Adrenal gland (tissue), 5 donors: ENCODE measurements at regions not wholly inside any gene's neighbourhood (a gene's known extent, or its start where the extent isn't known, plus 50 kb on each side); places are given as distances from the start of the nearest gene placed in this dataset.

ENCODE experiments used
- POLR2A ChIP-seq, 2 donors: fragments of 450-650 bp; IDR thresholded peaks; one replicate each; pipeline ENCODE4 v1.6.1; 2017; ENCODE audit warnings: antibody characterized with exemption in 2 of 2, mild to moderate bottlenecking in 2 of 2, moderate library complexity in 1 of 2
- TF ChIP-seq, protein P1 (sequence below), 6 experiments: fragments of 450-650 bp in 4 of 6; fragments of 200-600 bp in 2 of 6; sonication (generic) in 1 of 6; IDR thresholded peaks; 1 replicate in 5 of 6; 2 replicates in 1 of 6; pipeline versions ENCODE4 v1.5.1 to v1.8.0; 2016 to 2021; ENCODE audit warnings: antibody characterized with exemption in 6 of 6, mild to moderate bottlenecking in 2 of 6, moderate library complexity in 1 of 6
- donor health status: DM: no; HTN: no; CAD: no.

DNA sequence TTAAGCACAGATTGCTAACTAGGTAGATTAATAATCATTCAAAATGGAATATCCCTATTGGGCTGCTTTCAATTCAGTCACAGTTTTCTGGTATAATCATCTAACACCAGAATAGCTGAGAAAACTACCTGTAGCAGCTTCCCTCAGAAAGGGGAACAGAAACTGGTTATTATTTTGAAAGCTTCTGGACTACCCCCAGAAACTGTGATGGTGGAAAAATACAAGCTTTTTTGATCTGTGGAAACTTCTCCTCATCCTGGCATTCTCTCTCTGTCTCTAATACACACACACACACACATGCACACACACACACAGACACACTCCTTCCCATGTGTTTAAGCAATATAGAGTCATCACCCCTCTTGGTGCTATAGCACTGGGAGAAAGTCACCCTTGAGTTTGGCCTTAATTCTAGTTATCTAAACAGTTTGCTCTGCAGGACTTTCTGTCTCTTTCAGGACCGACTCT is 251.5 kb upstream of the LMO3 start:
- TF ChIP-seq, protein P1, sequence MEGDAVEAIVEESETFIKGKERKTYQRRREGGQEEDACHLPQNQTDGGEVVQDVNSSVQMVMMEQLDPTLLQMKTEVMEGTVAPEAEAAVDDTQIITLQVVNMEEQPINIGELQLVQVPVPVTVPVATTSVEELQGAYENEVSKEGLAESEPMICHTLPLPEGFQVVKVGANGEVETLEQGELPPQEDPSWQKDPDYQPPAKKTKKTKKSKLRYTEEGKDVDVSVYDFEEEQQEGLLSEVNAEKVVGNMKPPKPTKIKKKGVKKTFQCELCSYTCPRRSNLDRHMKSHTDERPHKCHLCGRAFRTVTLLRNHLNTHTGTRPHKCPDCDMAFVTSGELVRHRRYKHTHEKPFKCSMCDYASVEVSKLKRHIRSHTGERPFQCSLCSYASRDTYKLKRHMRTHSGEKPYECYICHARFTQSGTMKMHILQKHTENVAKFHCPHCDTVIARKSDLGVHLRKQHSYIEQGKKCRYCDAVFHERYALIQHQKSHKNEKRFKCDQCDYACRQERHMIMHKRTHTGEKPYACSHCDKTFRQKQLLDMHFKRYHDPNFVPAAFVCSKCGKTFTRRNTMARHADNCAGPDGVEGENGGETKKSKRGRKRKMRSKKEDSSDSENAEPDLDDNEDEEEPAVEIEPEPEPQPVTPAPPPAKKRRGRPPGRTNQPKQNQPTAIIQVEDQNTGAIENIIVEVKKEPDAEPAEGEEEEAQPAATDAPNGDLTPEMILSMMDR (IDR thresholded peaks at IDR 0.05), result no peak
- TF ChIP-seq POLR2A (IDR thresholded peaks at IDR 0.05), result no peak
